Ectodermal cell (in vitro differentiated cells): ENCODE measurements at regions not wholly inside any gene's neighbourhood (a gene's known extent, or its start where the extent isn't known, plus 50 kb on each side); places are given as distances from the start of the nearest gene placed in this dataset.

Experiments used
- H3K27ac ChIP-seq: 2 replicates; pipeline ENCODE4 v1.7.0; 2013; ENCODE audit warnings: mild to moderate bottlenecking, low read depth, low read length; ENCODE audit not compliant: insufficient read depth, poor library complexity, severe bottlenecking
- H3K27me3 ChIP-seq: 2 replicates; pipeline ENCODE4 v1.7.0; 2013; ENCODE audit warnings: mild to moderate bottlenecking, low read length; ENCODE audit not compliant: insufficient read depth, control insufficient read depth, poor library complexity, severe bottlenecking
- H3K36me3 ChIP-seq: one replicate; pipeline ENCODE4 v1.7.0; 2013; ENCODE audit warnings: low read length; ENCODE audit not compliant: control insufficient read depth, insufficient read depth
- H3K4me1 ChIP-seq: one replicate; pipeline ENCODE4 v1.7.0; 2013; ENCODE audit warnings: low read length; ENCODE audit not compliant: control insufficient read depth, insufficient read depth
- H3K4me3 ChIP-seq: 2 replicates; pipeline ENCODE4 v1.7.0; 2013; ENCODE audit warnings: low read depth, low read length, control low read depth; ENCODE audit not compliant: insufficient read depth
- H3K9me3 ChIP-seq: 2 replicates; pipeline ENCODE4 v1.7.0; 2013; ENCODE audit warnings: mild to moderate bottlenecking, low read length, moderate library complexity; ENCODE audit not compliant: control insufficient read depth
- WGBS, 2 experiments: methylation state at CpG; one replicate each; pipeline ENCODE4 v1.1.7; 2013; ENCODE audit warnings: missing lambda C conversion rate in 2 of 2; 5-methylcytosine and 5-hydroxymethylcytosine counted together

- 87 to 100% methylated on average over 3 of the region's 4 CpGs for WGBS, 2 experiments
- Histone ChIP-seq H3K27me3 (no peaks in the 10 kb centered on the region), H3K27ac (no peak overlapping the region), H3K9me3 (no peaks in the 10 kb centered on the region), H3K36me3 (no peaks in the 10 kb centered on the region), H3K4me1 (no peaks in the 10 kb centered on the region), H3K4me3 (no peak overlapping the region)
These were observed 319.8 kb upstream of the SPAG17 start for GRCh38 chr1:118504867-118505266.

DNA sequence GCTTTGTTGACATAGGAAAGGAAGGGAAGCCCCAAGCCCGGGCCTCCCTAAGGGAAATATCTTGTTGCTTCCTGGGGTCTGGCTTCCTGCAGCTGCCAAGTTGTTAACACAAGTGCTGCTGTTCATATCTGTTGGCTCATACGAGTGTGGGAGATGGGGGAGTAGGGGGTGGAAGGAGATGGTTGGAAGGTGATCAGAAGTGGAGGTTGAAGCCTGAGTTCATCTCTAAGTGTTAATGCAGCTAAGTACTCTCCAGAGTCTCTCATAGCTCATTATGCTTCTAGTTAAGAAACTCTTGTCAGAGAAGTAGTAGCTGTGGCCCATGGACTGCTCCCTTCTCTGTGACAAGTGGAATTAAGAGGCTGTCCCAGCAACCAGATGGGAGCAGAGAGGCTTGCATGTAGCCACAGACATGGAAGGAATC lies 319.2 kb upstream of the SPAG17 start:
- Histone ChIP-seq H3K27ac (no peak overlapping the region), H3K9me3 (no peaks in the 10 kb centered on the region), H3K4me1 (no peaks in the 10 kb centered on the region), H3K4me3 (no peak overlapping the region), H3K27me3 (no peaks in the 10 kb centered on the region), H3K36me3 (no peaks in the 10 kb centered on the region)
- WGBS, 2 experiments: 29 to 34% methylated on average over 2 of the region's 2 CpGs

DNA sequence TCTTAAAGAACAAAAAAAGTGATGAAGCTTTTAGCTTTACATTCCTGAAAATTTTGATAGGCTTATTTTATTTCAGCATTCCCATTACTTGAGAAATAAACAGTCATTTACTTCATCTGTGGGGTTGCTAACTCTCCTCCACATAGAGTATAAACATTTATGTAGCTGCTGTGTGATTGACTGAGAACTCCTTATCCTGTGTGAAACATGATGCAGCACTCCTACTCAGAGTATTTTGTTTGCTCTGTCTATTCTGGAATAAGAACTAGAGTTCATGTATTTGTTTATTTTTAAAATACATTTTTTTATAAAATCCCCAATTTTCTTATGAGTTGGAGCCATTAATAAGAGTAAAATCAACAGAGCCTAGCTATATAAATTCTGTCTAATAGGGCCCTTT lies 318.7 kb upstream of the SPAG17 start:
- Histone ChIP-seq H3K27ac (no peak overlapping the region), H3K4me1 (no peaks in the 10 kb centered on the region), H3K27me3 (no peaks in the 10 kb centered on the region), H3K4me3 (no peak overlapping the region), H3K9me3 (no peaks in the 10 kb centered on the region), H3K36me3 (no peaks in the 10 kb centered on the region)

GRCh38 chr1:118494998-118495397 lies 310.0 kb upstream of the SPAG17 start:
- H3K4me3 ChIP-seq: no peak overlapping the region
- WGBS, 2 experiments: 100% methylated on average over 1 of the region's 1 CpG; no CpG with 5 or more reads in 1 of the 2 experiments
- H3K27ac ChIP-seq: no peak overlapping the region
- no peaks in the 10 kb centered on the region for H3K9me3 ChIP-seq
- no peaks in the 10 kb centered on the region for H3K27me3 ChIP-seq
- no peaks in the 10 kb centered on the region for H3K36me3 ChIP-seq
- H3K4me1 ChIP-seq: no peaks in the 10 kb centered on the region

DNA sequence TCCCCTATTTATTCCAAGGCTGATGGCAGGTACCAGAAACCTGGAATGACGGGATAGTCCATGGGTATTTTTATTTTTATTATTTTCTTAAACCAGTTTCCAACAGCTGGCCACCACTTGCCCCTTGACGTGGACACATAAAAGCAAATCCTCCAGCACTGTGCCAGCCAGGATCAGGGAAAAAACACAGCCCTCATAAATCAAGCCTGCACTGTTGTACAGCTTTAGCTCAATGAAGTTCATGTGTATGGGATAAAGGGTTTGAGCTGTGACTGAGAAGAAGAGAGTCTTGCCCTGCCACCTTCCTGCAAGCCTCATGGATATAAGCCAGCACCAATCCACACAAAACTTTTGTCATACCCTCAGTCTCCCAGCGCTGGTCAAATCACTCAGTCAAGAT lies 303.8 kb upstream of the SPAG17 start:
- Histone ChIP-seq H3K9me3 (no peaks in the 10 kb centered on the region), H3K27me3 (no peaks in the 10 kb centered on the region), H3K27ac (no peak overlapping the region), H3K4me1 (peaks cover 6% of the 10 kb centered on the region), H3K36me3 (no peaks in the 10 kb centered on the region), H3K4me3 (no peak overlapping the region)
- 83 to 94% methylated on average over 2 to 3 of the region's 3 CpGs for WGBS, 2 experiments

- H3K36me3 ChIP-seq: no peaks in the 10 kb centered on the region
- 76 to 100% methylated on average over 1 to 2 of the region's 2 CpGs for WGBS, 2 experiments
These were observed 302.9 kb upstream of the SPAG17 start for GRCh38 chr1:118487932-118488331.

GRCh38 chr1:118487091-118487490 lies 302.1 kb upstream of the SPAG17 start:
- Histone ChIP-seq H3K9me3 (no peaks in the 10 kb centered on the region), H3K4me1 (peaks cover 6% of the 10 kb centered on the region), H3K27ac (no peak overlapping the region), H3K27me3 (no peaks in the 10 kb centered on the region), H3K4me3 (no peak overlapping the region), H3K36me3 (no peaks in the 10 kb centered on the region)
- WGBS, 2 experiments: 94 to 97% methylated on average over 5 of the region's 5 CpGs

More at GRCh38 chr1:118487932-118488331, 302.9 kb upstream of the SPAG17 start:
- no peak overlapping the region for H3K4me3 ChIP-seq
- H3K27ac ChIP-seq: no peak overlapping the region
- H3K27me3 ChIP-seq: no peaks in the 10 kb centered on the region
- peaks cover 6% of the 10 kb centered on the region for H3K4me1 ChIP-seq
- no peaks in the 10 kb centered on the region for H3K9me3 ChIP-seq

DNA sequence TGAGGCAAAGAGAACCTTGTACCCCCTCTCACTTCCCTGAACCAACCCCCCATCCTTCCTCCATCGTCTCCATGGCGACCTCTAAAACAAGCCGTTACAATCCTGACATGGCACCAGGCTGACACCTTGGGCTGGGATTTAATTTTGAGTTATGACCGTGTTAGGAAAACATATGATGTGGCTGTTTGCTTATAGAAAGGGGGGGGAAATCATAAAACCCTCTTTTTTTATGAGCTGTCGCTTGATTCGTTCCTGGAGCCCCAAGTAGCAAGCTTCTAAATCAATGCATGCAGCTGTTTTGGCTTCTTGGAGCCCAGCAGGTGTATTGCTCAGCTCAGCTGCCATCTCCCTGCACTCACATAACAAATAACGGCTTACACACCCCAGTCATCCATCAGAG lies 301.2 kb upstream of the SPAG17 start:
- 62 to 70% methylated on average over 7 of the region's 7 CpGs for WGBS, 2 experiments
- H3K4me1 ChIP-seq: peaks cover 6% of the 10 kb centered on the region
- no peak overlapping the region for H3K4me3 ChIP-seq
- H3K27me3 ChIP-seq: no peaks in the 10 kb centered on the region
- H3K9me3 ChIP-seq: no peaks in the 10 kb centered on the region
- no peaks in the 10 kb centered on the region for H3K36me3 ChIP-seq
- peak overlapping the region; percentile 30 for H3K27ac ChIP-seq

GRCh38 chr1:118485757-118486156 lies 300.7 kb upstream of the SPAG17 start:
- H3K27me3 ChIP-seq: no peaks in the 10 kb centered on the region
- H3K4me1 ChIP-seq: peaks cover 6% of the 10 kb centered on the region
- no peaks in the 10 kb centered on the region for H3K36me3 ChIP-seq
- 51 to 55% methylated on average over 1 of the region's 1 CpG for WGBS, 2 experiments
- no peaks in the 10 kb centered on the region for H3K9me3 ChIP-seq
- no peak overlapping the region for H3K27ac ChIP-seq
- H3K4me3 ChIP-seq: no peak overlapping the region

DNA sequence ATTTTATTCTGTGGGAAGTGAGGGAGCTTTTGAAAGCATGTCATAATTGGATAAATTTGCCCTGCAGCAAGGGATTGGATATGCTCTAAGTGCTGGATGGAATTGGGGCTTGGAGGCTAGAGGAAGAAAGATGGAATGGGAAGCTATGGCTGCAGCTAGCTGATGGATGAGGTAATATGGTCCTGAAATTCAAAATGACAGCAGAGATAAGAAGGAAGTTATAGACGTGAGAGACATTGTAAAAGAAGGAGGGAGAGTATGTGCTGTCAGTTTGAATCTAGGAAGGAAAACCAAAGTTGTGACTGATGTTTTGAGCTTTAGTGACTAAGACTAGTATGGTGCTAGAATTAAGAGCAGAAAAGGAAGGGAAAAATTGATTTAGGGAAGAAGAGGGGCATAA lies 299.9 kb upstream of the SPAG17 start:
- Histone ChIP-seq H3K36me3 (no peaks in the 10 kb centered on the region), H3K27me3 (no peaks in the 10 kb centered on the region), H3K9me3 (no peaks in the 10 kb centered on the region), H3K4me1 (peaks cover 6% of the 10 kb centered on the region), H3K27ac (no peak overlapping the region), H3K4me3 (no peak overlapping the region)
- 92 to 94% methylated on average over 1 of the region's 1 CpG for WGBS, 2 experiments
